Calu3 (cell line): ENCODE measurements at regions not wholly inside any gene's neighbourhood (a gene's known extent, or its start where the extent isn't known, plus 50 kb on each side); places are given as distances from the start of the nearest gene placed in this dataset.

Experiments
- BruUV-seq: library from RNA; stranded (reverse); fragments of 400-500 nt; replicated peaks from 2 replicates; lab custom pipeline; 2021; lab: Mats Ljungman, UMichigan
- CTCF ChIA-PET: fragments of 300-600 bp; sonication (Branson Sonifier 250); formaldehyde crosslinking; loops from one replicate; lab custom pipeline; 2022; ENCODE audit warnings: antibody characterized with exemption; lab: Charles Lee
- DNase-seq: peaks from one replicate; pipeline ENCODE4 v3.0.0; 2022
- H3K27ac Mint-ChIP-seq: one replicate; pipeline ENCODE4 v1.8.0; 2022; ENCODE audit warnings: mixed read lengths; ENCODE audit not compliant: unreplicated experiment
- H3K27me3 Mint-ChIP-seq: one replicate; pipeline ENCODE4 v1.8.0; 2022; ENCODE audit warnings: mixed read lengths; ENCODE audit not compliant: unreplicated experiment
- H3K36me3 Mint-ChIP-seq: one replicate; pipeline ENCODE4 v1.8.0; 2022; ENCODE audit warnings: mild to moderate bottlenecking, moderate library complexity, mixed read lengths; ENCODE audit not compliant: insufficient read depth, unreplicated experiment
- H3K4me1 Mint-ChIP-seq: one replicate; pipeline ENCODE4 v1.8.0; 2022; ENCODE audit warnings: mild to moderate bottlenecking, low read depth, mixed read lengths; ENCODE audit not compliant: unreplicated experiment
- H3K4me3 Mint-ChIP-seq: one replicate; pipeline ENCODE4 v1.8.0; 2022; ENCODE audit warnings: mild to moderate bottlenecking, low read depth, moderate library complexity, mixed read lengths; ENCODE audit not compliant: unreplicated experiment
- H3K9me3 Mint-ChIP-seq: one replicate; pipeline ENCODE4 v1.8.0; 2022; ENCODE audit warnings: low read depth, mixed read lengths; ENCODE audit not compliant: unreplicated experiment
- CTCF ChIP-seq: fragments of 200-600 bp; IDR thresholded peaks from one replicate; pipeline ENCODE4 v1.8.0; 2022; ENCODE audit warnings: antibody characterized with exemption; ENCODE audit not compliant: unreplicated experiment
- intact Hi-C: fragments of 100-400 bp; cut with micrococcal nuclease; formaldehyde crosslinking; loops from one replicate; pipeline ENCODE4 v1.10.0; 2022; ENCODE audit not compliant: unreplicated experiment

- no peak for DNase-seq
- Mint-ChIP-seq H3K4me1 (peaks cover 8% of the 10 kb centered on the region), H3K9me3 (no peaks in the 10 kb centered on the region), H3K27me3 (no peaks in the 10 kb centered on the region), H3K27ac (no peak overlapping the region), H3K4me3 (no peak overlapping the region), H3K36me3 (no peaks in the 10 kb centered on the region)
- CTCF ChIA-PET = interaction anchor here (0.6 to 1.0 kb wide), 4 partner anchors 12 to 40 kb away, joined by 3 to 5 read pairs (median 4); no protein-coding TSS in a partner anchor
- no TSS peak for BruUV-seq
- intact Hi-C loops = no loop called here
- TF ChIP-seq CTCF = no peak
Measured at GRCh38 chr15:66905954-66906353, 159.4 kb upstream of the SMAD3 start.

- CTCF ChIA-PET = interaction anchor here (1.0 to 1.7 kb wide), 2 partner anchors 24 to 25 kb away, joined by 4 read pairs; no protein-coding TSS in a partner anchor
- Mint-ChIP-seq H3K36me3 (no peaks in the 10 kb centered on the region), H3K27me3 (no peaks in the 10 kb centered on the region), H3K27ac (no peak overlapping the region), H3K4me3 (no peak overlapping the region), H3K4me1 (peaks cover 8% of the 10 kb centered on the region), H3K9me3 (no peaks in the 10 kb centered on the region)
- no TSS peak for BruUV-seq
- intact Hi-C loops = no loop called here
- no peak for DNase-seq
- no peak for TF ChIP-seq CTCF
Measured at GRCh38 chr15:66906668-66907614, 158.5 kb upstream of the SMAD3 start.

GRCh38 chr15:66907826-66908743 lies 157.3 kb upstream of the SMAD3 start:
- no TSS peak for BruUV-seq
- no peak for TF ChIP-seq CTCF
- CTCF ChIA-PET = interaction anchor here (0.8 to 1.7 kb wide), 3 partner anchors 12 to 24 kb away, joined by 4 read pairs; no protein-coding TSS in a partner anchor

GRCh38 chr15:66908744-66909095 lies 156.7 kb upstream of the SMAD3 start:
- TF ChIP-seq CTCF = no peak
- no peaks in the 10 kb centered on the region for H3K9me3 Mint-ChIP-seq
- no peaks in the 10 kb centered on the region for H3K36me3 Mint-ChIP-seq
- CTCF ChIA-PET = interaction anchor here (0.6 to 1.7 kb wide), 4 partner anchors 11 to 242 kb away, joined by 3 to 4 read pairs (median 4); no protein-coding TSS in a partner anchor
- intact Hi-C loops = no loop called here
- H3K27ac Mint-ChIP-seq = no peak overlapping the region
- H3K4me3 Mint-ChIP-seq = no peak overlapping the region
- H3K27me3 Mint-ChIP-seq = no peaks in the 10 kb centered on the region
- peaks cover 5% of the 10 kb centered on the region for H3K4me1 Mint-ChIP-seq
- BruUV-seq = no TSS peak
- no peak for DNase-seq

More at GRCh38 chr15:66907826-66908743, 157.3 kb upstream of the SMAD3 start:
- Mint-ChIP-seq H3K9me3 (no peaks in the 10 kb centered on the region), H3K4me3 (no peak overlapping the region), H3K27me3 (no peaks in the 10 kb centered on the region), H3K4me1 (peaks cover 8% of the 10 kb centered on the region), H3K36me3 (no peaks in the 10 kb centered on the region), H3K27ac (no peak overlapping the region)
- no peak for DNase-seq
- intact Hi-C loops = no loop called here
